OCI-LY7 (cell line): ENCODE measurements at regions not wholly inside any gene's neighbourhood (a gene's known extent, or its start where the extent isn't known, plus 50 kb on each side); places are given as distances from the start of the nearest gene placed in this dataset.

Experiments used
- BruUV-seq: library from RNA; stranded (reverse); fragments of 400-500 nt; replicated peaks from 2 replicates; lab custom pipeline; 2021; lab: Mats Ljungman, UMichigan
- CTCF ChIA-PET: fragments of 300-600 bp; sonication (Branson Sonifier 250); formaldehyde crosslinking; loops from one replicate; lab custom pipeline; 2022; ENCODE audit warnings: antibody characterized with exemption; ENCODE audit not compliant: unreplicated experiment; lab: Charles Lee
- POLR2A ChIA-PET: fragments of 300-600 bp; sonication (Branson Sonifier 250); formaldehyde crosslinking; loops from one replicate; lab custom pipeline; 2022; ENCODE audit warnings: antibody characterized with exemption; lab: Charles Lee
- DNase-seq: peaks from one replicate; pipeline ENCODE4 v3.0.0-alpha.2; 2015; ENCODE audit warnings: low spot score
- H2AFZ ChIP-seq: fragments of 200-600 bp; sonication (generic), shearing (Covaris generic); 2 replicates; pipeline ENCODE4 v1.6.1; 2014; ENCODE audit warnings: mild to moderate bottlenecking, antibody characterized with exemption, low read length, moderate library complexity
- H3K27ac ChIP-seq: fragments of 200-600 bp; sonication (generic); 2 replicates; pipeline ENCODE4 v1.5.1; 2014; ENCODE audit warnings: mixed run types, low read depth, mild to moderate bottlenecking, moderate library complexity, low read length, inconsistent platforms; ENCODE audit not compliant: poor library complexity, severe bottlenecking
- H3K36me3 ChIP-seq: fragments of 200-600 bp; sonication (generic); 2 replicates; pipeline ENCODE4 v1.6.1; 2014; ENCODE audit warnings: mild to moderate bottlenecking, antibody characterized with exemption, low read length, moderate library complexity, mixed read lengths; ENCODE audit not compliant: insufficient read depth
- H3K4me1 ChIP-seq: fragments of 200-600 bp; sonication (generic); 2 replicates; pipeline ENCODE4 v1.5.1; 2014; ENCODE audit warnings: mild to moderate bottlenecking, low read length; ENCODE audit not compliant: insufficient read depth, poor library complexity, severe bottlenecking
- H3K4me2 ChIP-seq: fragments of 200-600 bp; sonication (generic); 2 replicates; pipeline ENCODE4 v1.6.1; 2014; ENCODE audit warnings: mild to moderate bottlenecking, low read length
- H3K4me3 ChIP-seq: fragments of 200-600 bp; sonication (generic); 2 replicates; pipeline ENCODE4 v1.5.1; 2014; ENCODE audit warnings: mild to moderate bottlenecking, low read depth, low read length; ENCODE audit not compliant: poor library complexity, severe bottlenecking
- H3K79me2 ChIP-seq: fragments of 200-600 bp; sonication (generic); 2 replicates; pipeline ENCODE4 v1.6.1; 2016; ENCODE audit warnings: low read depth, mild to moderate bottlenecking, low read length, moderate library complexity, mixed read lengths; ENCODE audit not compliant: insufficient read depth
- H3K9me2 ChIP-seq: fragments of 200-600 bp; sonication (generic); 2 replicates; pipeline ENCODE4 v1.6.1; 2016; ENCODE audit warnings: mild to moderate bottlenecking, low read length, mixed read lengths; ENCODE audit not compliant: insufficient read depth
- H3K9me3 ChIP-seq: fragments of 200-600 bp; sonication (generic); 2 replicates; pipeline ENCODE4 v1.6.1; 2014; ENCODE audit warnings: mild to moderate bottlenecking, mixed run types, low read length, mixed read lengths
- H4K20me1 ChIP-seq: fragments of 200-600 bp; sonication (generic); 2 replicates; pipeline ENCODE4 v1.6.1; 2014; ENCODE audit warnings: mild to moderate bottlenecking, antibody characterized with exemption, low read length, moderate library complexity, mixed read lengths; ENCODE audit not compliant: insufficient read depth
- EZH2phosphoT487 ChIP-seq: fragments of 200-600 bp; sonication (generic); IDR thresholded peaks from 2 replicates; pipeline ENCODE4 v1.6.1; 2018; ENCODE audit warnings: low read depth, borderline replicate concordance, mild to moderate bottlenecking, mixed run types, antibody characterized with exemption, low read length, moderate library complexity, mixed read lengths
- intact Hi-C: fragments of 100-400 bp; cut with micrococcal nuclease; formaldehyde crosslinking; loops from one replicate; pipeline ENCODE4 v1.10.0; 2022; ENCODE audit not compliant: unreplicated experiment
- TF ChIP-seq, protein P1 (sequence below): fragments of 200-600 bp; sonication (generic); conservative IDR thresholded peaks from 2 replicates; pipeline ENCODE4 v1.5.1; 2014; ENCODE audit warnings: mild to moderate bottlenecking, antibody characterized with exemption, low read length, moderate library complexity, mixed read lengths

- CTCF ChIA-PET, result no interaction called here
- Histone ChIP-seq H3K4me3 (no peak overlapping the region), H3K27ac (no peak overlapping the region), H3K4me1 (no peaks in the 10 kb centered on the region), H3K36me3 (no peaks in the 10 kb centered on the region), H3K9me2 (no peaks in the 10 kb centered on the region), H2AFZ (no peak overlapping the region), H3K9me3 (no peaks in the 10 kb centered on the region), H3K79me2 (no peaks in the 10 kb centered on the region), H3K4me2 (no peak overlapping the region), H4K20me1 (no peaks in the 10 kb centered on the region)
- intact Hi-C loops, result no loop called here
- TF ChIP-seq EZH2phosphoT487, result no peak
- TF ChIP-seq, protein P1, sequence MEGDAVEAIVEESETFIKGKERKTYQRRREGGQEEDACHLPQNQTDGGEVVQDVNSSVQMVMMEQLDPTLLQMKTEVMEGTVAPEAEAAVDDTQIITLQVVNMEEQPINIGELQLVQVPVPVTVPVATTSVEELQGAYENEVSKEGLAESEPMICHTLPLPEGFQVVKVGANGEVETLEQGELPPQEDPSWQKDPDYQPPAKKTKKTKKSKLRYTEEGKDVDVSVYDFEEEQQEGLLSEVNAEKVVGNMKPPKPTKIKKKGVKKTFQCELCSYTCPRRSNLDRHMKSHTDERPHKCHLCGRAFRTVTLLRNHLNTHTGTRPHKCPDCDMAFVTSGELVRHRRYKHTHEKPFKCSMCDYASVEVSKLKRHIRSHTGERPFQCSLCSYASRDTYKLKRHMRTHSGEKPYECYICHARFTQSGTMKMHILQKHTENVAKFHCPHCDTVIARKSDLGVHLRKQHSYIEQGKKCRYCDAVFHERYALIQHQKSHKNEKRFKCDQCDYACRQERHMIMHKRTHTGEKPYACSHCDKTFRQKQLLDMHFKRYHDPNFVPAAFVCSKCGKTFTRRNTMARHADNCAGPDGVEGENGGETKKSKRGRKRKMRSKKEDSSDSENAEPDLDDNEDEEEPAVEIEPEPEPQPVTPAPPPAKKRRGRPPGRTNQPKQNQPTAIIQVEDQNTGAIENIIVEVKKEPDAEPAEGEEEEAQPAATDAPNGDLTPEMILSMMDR, result no peak
- DNase-seq, result no peak
- POLR2A ChIA-PET, result no interaction called here
- no TSS peak for BruUV-seq
These were observed 418.0 kb downstream of the NDFIP2 start for GRCh38 chr13:79898996-79899395.

- no peak overlapping the region for H3K27ac ChIP-seq
- H3K9me2 ChIP-seq, result no peaks in the 10 kb centered on the region
- CTCF ChIA-PET, result no interaction called here
- no peaks in the 10 kb centered on the region for H3K4me1 ChIP-seq
- no peaks in the 10 kb centered on the region for H3K79me2 ChIP-seq
- no peaks in the 10 kb centered on the region for H3K36me3 ChIP-seq
- H3K9me3 ChIP-seq, result no peaks in the 10 kb centered on the region
- BruUV-seq, result no TSS peak
- POLR2A ChIA-PET, result no interaction called here
- no peak overlapping the region for H3K4me3 ChIP-seq
- intact Hi-C loops, result no loop called here
- H4K20me1 ChIP-seq, result no peaks in the 10 kb centered on the region
- H2AFZ ChIP-seq, result no peak overlapping the region
- no peak for TF ChIP-seq EZH2phosphoT487
- TF ChIP-seq, protein P1, result no peak
- no peak overlapping the region for H3K4me2 ChIP-seq
- DNase-seq, result no peak
These were observed 417.4 kb downstream of the NDFIP2 start for GRCh38 chr13:79898202-79898826.

DNA sequence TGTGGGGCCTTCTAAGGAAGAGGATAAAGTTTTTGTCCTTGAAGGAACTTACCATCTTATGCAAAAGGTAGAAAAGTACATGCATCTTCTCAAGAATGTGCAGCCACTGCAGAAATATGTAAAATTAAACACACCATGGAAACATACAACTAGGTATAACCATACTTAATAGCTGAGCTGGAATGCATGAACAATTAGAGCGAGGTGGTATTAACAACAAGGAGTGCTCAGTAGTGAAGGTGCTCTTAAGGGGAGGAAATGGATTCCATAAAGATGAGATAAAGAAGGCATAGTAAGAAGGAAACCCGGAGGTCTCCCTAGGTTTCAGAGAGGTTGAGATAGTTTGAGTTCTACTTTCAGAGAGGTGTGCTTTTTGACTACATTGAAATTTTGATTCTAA is 415.9 kb downstream of the NDFIP2 start:
- no peaks in the 10 kb centered on the region for H4K20me1 ChIP-seq
- TF ChIP-seq, protein P1, result no peak
- no peak for TF ChIP-seq EZH2phosphoT487
- no peak overlapping the region for H3K27ac ChIP-seq
- no peaks in the 10 kb centered on the region for H3K79me2 ChIP-seq
- no peak overlapping the region for H3K4me2 ChIP-seq
- no peak overlapping the region for H2AFZ ChIP-seq
- ChIA-PET POLR2A (no interaction called here), CTCF (no interaction called here)
- H3K36me3 ChIP-seq, result no peaks in the 10 kb centered on the region
- DNase-seq, result no peak
- intact Hi-C loops, result no loop called here
- no peak overlapping the region for H3K4me3 ChIP-seq
- no peaks in the 10 kb centered on the region for H3K4me1 ChIP-seq
- H3K9me2 ChIP-seq, result no peaks in the 10 kb centered on the region
- no TSS peak for BruUV-seq
- no peaks in the 10 kb centered on the region for H3K9me3 ChIP-seq
